ENCODE measurements at regions not wholly inside any gene's neighbourhood (a gene's known extent, or its start where the extent isn't known, plus 50 kb on each side); places are given as distances from the start of the nearest gene placed in this dataset.
"Not testable (repeated sequence)": the region's sequence is repeated elsewhere in the genome, so short reads cannot be mapped to it uniquely, and the experiment has no call there.

- no peak for DNase-seq
Observed at GRCh38 chr1:214143006-214143992, 137.7 kb upstream of the SMYD2 start.

- not testable (repeated sequence) for DNase-seq
Observed at GRCh38 chr1:214144521-214144920, 136.4 kb upstream of the SMYD2 start.

GRCh38 chr1:214146523-214146922 lies 134.4 kb upstream of the SMYD2 start:
- no peak for DNase-seq

DNA sequence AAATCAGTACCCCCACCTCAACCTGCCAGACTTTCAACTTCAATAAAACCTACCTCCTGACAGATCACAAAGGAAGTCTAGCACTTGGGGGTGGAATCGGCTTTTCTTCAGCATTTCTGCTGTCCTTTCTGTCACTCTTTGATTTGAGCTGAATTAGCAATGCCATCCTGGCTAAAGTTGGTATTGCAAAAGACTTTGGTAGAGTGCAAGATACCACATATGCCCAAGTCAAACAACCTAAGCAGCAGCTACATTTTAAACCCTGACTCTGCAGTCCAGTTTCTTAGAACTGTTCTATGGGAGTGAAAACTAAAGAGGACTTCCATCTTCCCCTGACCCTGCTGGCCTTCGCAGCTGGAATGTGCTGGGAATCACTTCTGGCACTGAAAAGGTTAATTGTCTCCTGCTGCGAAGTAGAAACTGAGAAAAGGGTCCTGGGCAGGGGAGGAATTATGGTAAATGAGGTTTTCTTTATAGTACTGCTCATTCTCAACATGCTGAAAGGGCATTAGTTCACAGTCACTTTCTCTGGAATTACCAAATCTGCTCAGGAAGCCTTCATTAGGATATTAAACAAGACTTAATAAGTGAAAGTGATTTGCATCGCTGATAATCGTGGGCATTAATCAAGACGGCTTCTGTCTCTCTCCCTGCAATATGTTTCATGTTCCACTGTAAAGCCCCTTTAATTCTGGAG lies 126.2 kb upstream of the SMYD2 start:
- no peak for DNase-seq

DNA sequence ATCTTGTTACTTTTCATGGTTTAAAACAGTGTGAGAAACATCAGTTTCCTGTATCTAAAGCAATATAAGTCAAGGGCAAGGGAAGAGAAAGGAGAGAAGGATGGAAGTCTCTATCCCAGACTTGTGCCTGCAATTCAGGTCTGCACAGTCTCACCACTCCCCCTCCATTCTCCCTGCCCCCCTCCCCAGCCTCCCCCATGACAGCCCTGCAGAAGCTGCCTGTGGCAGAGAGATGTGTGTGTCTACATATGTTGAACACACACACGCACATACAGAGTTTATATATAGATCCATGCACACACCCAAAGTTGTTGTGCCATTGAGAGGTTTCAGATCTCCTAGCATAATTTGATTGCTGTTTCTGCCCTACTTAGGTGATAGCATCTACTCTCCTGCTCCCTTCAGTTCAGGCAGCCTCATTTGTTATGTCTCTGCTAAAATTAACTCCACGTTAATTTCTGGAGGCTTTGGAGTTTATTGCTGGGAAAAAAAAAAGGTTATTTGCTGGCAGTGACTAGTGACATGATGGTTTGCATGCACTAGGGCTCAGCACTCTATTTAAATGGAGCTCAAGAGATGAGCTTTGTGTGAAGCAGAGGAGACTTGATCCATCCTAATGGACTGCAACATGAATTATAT lies 124.9 kb upstream of the SMYD2 start:
- no peak for DNase-seq

DNA sequence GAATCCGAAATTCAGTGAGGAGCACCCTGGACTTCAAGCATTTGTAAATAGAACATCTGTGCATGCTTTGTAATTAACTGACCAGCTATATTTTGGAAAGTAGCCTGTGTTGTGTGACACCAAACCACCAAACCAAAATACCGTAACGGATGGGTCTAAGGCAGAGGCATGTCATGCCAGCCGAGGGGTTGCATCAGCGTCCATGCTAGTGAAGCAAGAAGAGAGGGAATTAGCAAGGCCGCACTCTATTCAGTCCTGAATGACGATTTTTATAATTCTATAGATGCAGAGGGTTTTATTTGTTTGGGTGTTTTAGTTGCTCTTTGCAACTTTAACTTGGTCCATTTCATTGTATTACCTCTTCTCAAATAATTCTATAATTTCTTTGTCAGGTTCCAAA lies 116.8 kb upstream of the SMYD2 start:
- DNase-seq: no peak

GRCh38 chr1:214165850-214166374 lies 115.0 kb upstream of the SMYD2 start:
- no peak for DNase-seq

- no peak for DNase-seq
Observed at GRCh38 chr1:214174508-214175199, 106.3 kb upstream of the SMYD2 start.

GRCh38 chr1:214178102-214178501 lies 102.9 kb upstream of the SMYD2 start:
- DNase-seq: no peak

DNA sequence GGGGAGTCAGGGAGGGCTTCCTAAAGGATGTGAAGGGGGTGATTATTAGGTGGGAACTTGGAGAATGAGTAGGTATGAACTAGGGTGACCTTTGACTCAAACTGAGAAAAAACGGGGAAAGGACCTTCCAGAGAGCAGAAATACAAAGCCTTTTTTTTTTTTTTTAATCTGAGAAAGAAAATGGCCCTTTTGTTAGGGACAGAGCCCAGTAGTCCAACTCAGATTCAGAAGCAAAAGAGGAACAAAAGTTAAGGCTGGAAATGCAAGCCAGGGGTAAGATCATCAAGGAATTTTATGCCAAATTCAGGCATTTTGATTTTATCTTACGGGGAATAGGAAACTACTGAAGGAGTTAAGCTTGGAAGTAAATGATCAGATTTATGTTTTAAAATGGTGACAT lies 96.0 kb upstream of the SMYD2 start:
- no peak for DNase-seq

GRCh38 chr1:214186103-214186824 lies 94.7 kb upstream of the SMYD2 start:
- DNase-seq: no peak

DNA sequence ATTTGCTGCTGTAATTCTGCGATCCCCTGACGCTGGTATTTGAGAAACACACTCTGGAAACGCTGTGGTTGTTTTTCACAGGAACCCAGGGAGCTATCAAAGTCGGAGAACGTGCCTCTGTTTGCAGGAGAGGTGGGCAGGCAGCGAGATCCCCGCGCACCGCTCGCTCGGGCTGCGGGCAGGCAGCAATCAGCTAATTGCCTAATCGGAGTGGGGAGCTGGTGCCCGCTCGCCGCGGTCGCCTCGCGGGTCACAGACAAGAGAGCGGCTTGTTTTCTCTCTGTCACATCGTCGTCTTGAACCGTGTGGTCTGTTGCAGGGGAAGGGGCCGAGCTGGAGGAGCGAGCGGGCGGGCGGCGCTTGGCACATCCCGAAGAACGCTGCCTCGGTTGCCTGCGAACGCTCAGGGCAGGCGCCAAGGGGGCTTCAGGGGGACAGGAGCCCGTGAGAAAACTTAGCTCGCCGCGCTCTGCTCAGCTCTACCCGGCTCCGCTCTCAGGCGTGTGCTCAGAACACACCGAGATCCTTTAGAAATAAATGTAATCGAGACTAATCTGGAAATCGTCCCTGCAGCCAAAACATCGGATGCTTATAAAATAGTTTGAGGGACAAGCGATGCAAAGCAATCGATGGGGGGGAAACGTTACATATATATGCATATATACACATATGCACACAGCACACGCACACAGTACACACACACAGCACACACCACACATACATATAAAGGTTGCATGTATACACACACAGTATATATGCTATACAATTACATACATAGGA lies 93.6 kb upstream of the SMYD2 start:
- DNase-seq: peak in 3 of 14 donors; percentile 13 to 21 (median 15)

DNA sequence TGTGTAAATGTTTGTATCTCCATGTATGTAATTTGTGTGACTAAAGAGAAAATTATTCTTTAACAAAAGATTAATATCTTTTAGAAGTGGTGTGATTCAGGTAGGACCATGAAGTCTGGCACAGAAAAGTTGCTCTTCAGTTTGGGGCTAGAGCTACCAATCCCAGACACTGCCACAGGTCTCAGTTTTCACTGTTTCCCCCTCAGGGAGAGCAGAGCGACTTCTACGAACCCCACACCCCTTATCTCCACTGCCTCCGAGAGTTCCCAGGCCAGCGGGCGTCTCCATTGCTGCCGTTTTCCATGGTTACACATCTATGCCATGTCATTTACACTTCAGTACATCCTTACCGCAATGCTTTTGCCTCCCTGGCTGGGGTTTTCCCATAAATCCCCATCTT lies 93.0 kb upstream of the SMYD2 start:
- no peak for DNase-seq

- DNase-seq: no peak
Observed at GRCh38 chr1:214188835-214189234, 92.1 kb upstream of the SMYD2 start.

GRCh38 chr1:214192825-214193643 lies 87.9 kb upstream of the SMYD2 start:
- no peak for DNase-seq

DNA sequence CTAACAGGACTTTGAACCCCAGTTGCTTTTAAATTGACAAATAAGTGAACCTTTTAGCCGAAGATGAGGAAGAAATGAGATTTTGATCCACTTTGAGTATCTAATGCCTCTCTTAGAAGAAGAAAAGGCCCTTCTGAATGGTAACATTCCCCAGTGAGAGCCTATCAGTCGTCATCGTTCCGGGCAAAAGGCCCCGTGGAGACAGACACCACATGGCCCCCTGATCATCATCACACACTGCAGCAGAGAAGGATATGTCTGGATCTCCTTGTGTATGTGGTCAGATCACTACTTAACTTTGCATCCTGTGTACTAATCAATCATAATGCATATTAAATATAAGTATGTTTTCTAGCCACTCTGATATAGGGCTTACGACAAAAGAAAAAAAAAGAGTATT lies 87.3 kb upstream of the SMYD2 start:
- no peak for DNase-seq

GRCh38 chr1:214198571-214198970 lies 82.4 kb upstream of the SMYD2 start:
- no peak for DNase-seq

- DNase-seq: no peak
Observed at GRCh38 chr1:214199585-214199984, 81.4 kb upstream of the SMYD2 start.

DNA sequence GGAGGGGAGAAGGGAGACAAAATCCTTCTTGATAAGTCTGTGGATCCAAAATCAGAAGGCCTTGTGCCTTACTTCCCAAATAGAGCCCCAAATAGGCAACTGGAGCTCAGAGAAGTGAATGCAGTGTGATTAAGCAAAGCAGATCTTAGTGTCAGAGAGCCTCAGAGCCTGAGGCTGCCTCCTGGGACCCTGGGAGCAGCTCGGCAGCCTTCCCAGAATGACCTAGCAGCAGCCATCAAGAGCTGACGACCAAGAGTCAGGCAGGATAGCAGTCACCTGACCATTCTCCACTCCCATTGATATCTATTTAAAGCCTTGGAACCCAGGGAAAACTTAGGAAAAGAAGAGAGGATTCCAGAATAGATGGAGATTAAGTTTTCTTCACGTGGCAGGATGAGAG lies 78.0 kb upstream of the SMYD2 start:
- no peak for DNase-seq

GRCh38 chr1:214205053-214205452 lies 75.9 kb upstream of the SMYD2 start:
- DNase-seq: no peak
